Fibroblast of lung (primary cell): ENCODE measurements at regions not wholly inside any gene's neighbourhood (a gene's known extent, or its start where the extent isn't known, plus 50 kb on each side); places are given as distances from the start of the nearest gene placed in this dataset.
A peak's percentile ranks its signal among the peaks of the same experiment; 100 is the strongest.

Experiments used
- DNase-seq, 2 donors: peaks; one replicate each; pipeline versions ENCODE4 v3.0.0 to v3.0.0-alpha.2; 2010; ENCODE audit warnings: low read depth in 2 of 2
- H2AFZ ChIP-seq: 2 replicates; pipeline ENCODE4 v1.5.1; 2012; ENCODE audit warnings: low read length, control low read depth, inconsistent platforms
- H3K27ac ChIP-seq: 2 replicates; pipeline ENCODE4 v1.5.1; 2011; ENCODE audit warnings: low read length, control low read depth; ENCODE audit not compliant: insufficient read depth
- H3K27me3 ChIP-seq: 2 replicates; pipeline ENCODE4 v1.5.1; 2011; ENCODE audit warnings: mild to moderate bottlenecking, low read length; ENCODE audit not compliant: control insufficient read depth, insufficient read depth
- H3K36me3 ChIP-seq: 2 replicates; pipeline ENCODE4 v1.5.1; 2011; ENCODE audit warnings: low read length; ENCODE audit not compliant: control insufficient read depth, insufficient read depth
- H3K4me1 ChIP-seq: 2 replicates; pipeline ENCODE4 v1.5.1; 2011; ENCODE audit warnings: low read length; ENCODE audit not compliant: control insufficient read depth, insufficient read depth; ENCODE audit errors: extremely low read depth
- H3K4me2 ChIP-seq: 2 replicates; pipeline ENCODE4 v1.5.1; 2011; ENCODE audit warnings: low read length, control low read depth; ENCODE audit not compliant: insufficient read depth; ENCODE audit errors: extremely low read depth
- H3K4me3 ChIP-seq, 4 experiments: fragments of 200-600 bp in 1 of 4; sonication (generic) in 1 of 4; replicated peaks in 1 of 4; 2 replicates each; pipeline ENCODE4 v1.5.1; 2011 to 2016; ENCODE audit warnings: low read length in 4 of 4, low read depth in 3 of 4, mild to moderate bottlenecking in 3 of 4, control low read depth in 2 of 4, inconsistent platforms in 1 of 4, mixed read lengths in 1 of 4; ENCODE audit not compliant: insufficient read depth in 1 of 4; ENCODE audit errors: control extremely low read depth in 1 of 4
- H3K79me2 ChIP-seq: 2 replicates; pipeline ENCODE4 v1.5.1; 2012; ENCODE audit warnings: mild to moderate bottlenecking, low read length, inconsistent platforms; ENCODE audit not compliant: control insufficient read depth, insufficient read depth
- H3K9ac ChIP-seq: 2 replicates; pipeline ENCODE4 v1.5.1; 2011; ENCODE audit warnings: mild to moderate bottlenecking, low read length, control low read depth; ENCODE audit not compliant: insufficient read depth
- H3K9me3 ChIP-seq: 2 replicates; pipeline ENCODE4 v1.5.1; 2012; ENCODE audit warnings: low read depth, low read length; ENCODE audit not compliant: control insufficient read depth, insufficient read depth
- H4K20me1 ChIP-seq: 2 replicates; pipeline ENCODE4 v1.5.1; 2011; ENCODE audit warnings: low read length; ENCODE audit not compliant: control insufficient read depth, insufficient read depth; ENCODE audit errors: extremely low read depth
- CTCF ChIP-seq, 2 donors: IDR thresholded peaks in 1 of 2; conservative IDR thresholded peaks in 1 of 2; 1 replicate in 1 of 2; 2 replicates in 1 of 2; pipeline ENCODE4 v1.5.1; 2011 to 2012; ENCODE audit warnings: low read length in 2 of 2, control low read depth in 1 of 2, inconsistent platforms in 1 of 2, low read depth in 1 of 2, mild to moderate bottlenecking in 1 of 2
- EZH2 ChIP-seq: IDR thresholded peaks from 2 replicates; pipeline ENCODE4 v1.5.1; 2012; ENCODE audit warnings: low read length, control low read depth, mild to moderate bottlenecking; ENCODE audit errors: missing control alignments

GRCh38 chr6:2471472-2471871 lies 226.1 kb upstream of the GMDS start:
- Histone ChIP-seq H3K27ac (no peak overlapping the region), H4K20me1 (no peaks in the 10 kb centered on the region), H3K9ac (no peak overlapping the region), H3K27me3 (peaks cover 4% of the 10 kb centered on the region), H2AFZ (no peak overlapping the region), H3K4me2 (no peak overlapping the region), H3K4me1 (no peaks in the 10 kb centered on the region), H3K4me3 (no peak overlapping the region), H3K9me3 (no peaks in the 10 kb centered on the region), H3K79me2 (no peaks in the 10 kb centered on the region), H3K36me3 (no peaks in the 10 kb centered on the region)
- no peak for TF ChIP-seq EZH2
- TF ChIP-seq CTCF (conservative IDR thresholded peaks at IDR 0.05 in 1 of 2, IDR thresholded peaks at IDR 0.05 in 1 of 2; ENCODE audit: low read depth in 1 of 2, low read length in 2 of 2) = no peak
- DNase-seq = no peak

GRCh38 chr6:2469428-2469827 lies 224.0 kb upstream of the GMDS start:
- Histone ChIP-seq H3K4me1 (no peaks in the 10 kb centered on the region), H3K27me3 (peaks cover 4% of the 10 kb centered on the region)
- no peak for DNase-seq

GRCh38 chr6:2468601-2468955 lies 223.2 kb upstream of the GMDS start:
- peak in 1 of 2 donors; percentile 29 for DNase-seq
- Histone ChIP-seq H2AFZ (no peak overlapping the region), H3K4me2 (no peak overlapping the region), H3K4me1 (no peaks in the 10 kb centered on the region), H3K9ac (no peak overlapping the region), H3K27me3 (peaks cover 4% of the 10 kb centered on the region), H3K79me2 (no peaks in the 10 kb centered on the region), H3K4me3 (no peak overlapping the region), H3K27ac (no peak overlapping the region), H4K20me1 (no peaks in the 10 kb centered on the region), H3K9me3 (no peaks in the 10 kb centered on the region), H3K36me3 (no peaks in the 10 kb centered on the region)
- TF ChIP-seq EZH2 (no peak), CTCF (conservative IDR thresholded peaks at IDR 0.05 in 1 of 2, IDR thresholded peaks at IDR 0.05 in 1 of 2; ENCODE audit: low read depth in 1 of 2, low read length in 2 of 2) (no peak)

More at GRCh38 chr6:2469428-2469827, 224.0 kb upstream of the GMDS start:
- no peaks in the 10 kb centered on the region for H3K79me2 ChIP-seq
- no peak for TF ChIP-seq CTCF (conservative IDR thresholded peaks at IDR 0.05 in 1 of 2, IDR thresholded peaks at IDR 0.05 in 1 of 2; ENCODE audit: low read depth in 1 of 2, low read length in 2 of 2)
- TF ChIP-seq EZH2 = no peak
- H3K27ac ChIP-seq = no peak overlapping the region
- no peak overlapping the region for H3K9ac ChIP-seq
- H3K4me3 ChIP-seq = no peak overlapping the region
- H3K9me3 ChIP-seq = no peaks in the 10 kb centered on the region
- H3K4me2 ChIP-seq = no peak overlapping the region
- no peaks in the 10 kb centered on the region for H4K20me1 ChIP-seq
- H2AFZ ChIP-seq = no peak overlapping the region
- no peaks in the 10 kb centered on the region for H3K36me3 ChIP-seq
